Activated naive CD8-positive, alpha-beta T cell treated with anti-CD3 and anti-CD28 coated beads for 36 hours (primary cell): ENCODE measurements at regions not wholly inside any gene's neighbourhood (a gene's known extent, or its start where the extent isn't known, plus 50 kb on each side); places are given as distances from the start of the nearest gene placed in this dataset.
"Not testable (repeated sequence)": the region's sequence is repeated elsewhere in the genome, so short reads cannot be mapped to it uniquely, and the experiment has no call there.

Experiments
- DNase-seq: peaks from one replicate; pipeline ENCODE4 v3.0.0; 2021
- H3K27ac Mint-ChIP-seq: one replicate; pipeline ENCODE4 v1.8.0; 2022; ENCODE audit warnings: mild to moderate bottlenecking, moderate library complexity, mixed read lengths
- H3K27me3 Mint-ChIP-seq: one replicate; pipeline ENCODE4 v1.8.0; 2022; ENCODE audit warnings: mild to moderate bottlenecking, mixed read lengths
- H3K36me3 Mint-ChIP-seq: one replicate; pipeline ENCODE4 v1.8.0; 2021; ENCODE audit warnings: mild to moderate bottlenecking, mixed read lengths
- H3K4me1 Mint-ChIP-seq: one replicate; pipeline ENCODE4 v1.8.0; 2021; ENCODE audit warnings: mixed read lengths
- H3K4me3 Mint-ChIP-seq: one replicate; pipeline ENCODE4 v1.8.0; 2022; ENCODE audit warnings: mild to moderate bottlenecking, moderate library complexity, mixed read lengths
- H3K9me3 Mint-ChIP-seq: one replicate; pipeline ENCODE4 v1.8.0; 2022; ENCODE audit warnings: mixed read lengths

- no peak overlapping the region for H3K27ac Mint-ChIP-seq
- no peak for DNase-seq
- H3K27me3 Mint-ChIP-seq: no peaks in the 10 kb centered on the region
- H3K4me1 Mint-ChIP-seq: no peaks in the 10 kb centered on the region
- H3K4me3 Mint-ChIP-seq: no peak overlapping the region
- H3K36me3 Mint-ChIP-seq: no peaks in the 10 kb centered on the region
- peaks cover under 1% of the 10 kb centered on the region for H3K9me3 Mint-ChIP-seq
Observed at GRCh38 chr11:87517351-87517750, 479.6 kb downstream of the TMEM135 start.

GRCh38 chr11:87507722-87508121 lies 470.0 kb downstream of the TMEM135 start:
- H3K27me3 Mint-ChIP-seq, H3K36me3 Mint-ChIP-seq, H3K27ac Mint-ChIP-seq, DNase-seq, H3K4me1 Mint-ChIP-seq, H3K4me3 Mint-ChIP-seq, H3K9me3 Mint-ChIP-seq: not testable (repeated sequence)

GRCh38 chr11:87506946-87507345 lies 469.2 kb downstream of the TMEM135 start:
- H3K36me3 Mint-ChIP-seq, H3K4me1 Mint-ChIP-seq, H3K9me3 Mint-ChIP-seq, H3K27ac Mint-ChIP-seq, H3K27me3 Mint-ChIP-seq, DNase-seq, H3K4me3 Mint-ChIP-seq: not testable (repeated sequence)

GRCh38 chr11:87501388-87501787 lies 463.7 kb downstream of the TMEM135 start:
- peaks cover 6% of the 10 kb centered on the region for H3K9me3 Mint-ChIP-seq
- no peak overlapping the region for H3K4me3 Mint-ChIP-seq
- no peaks in the 10 kb centered on the region for H3K27me3 Mint-ChIP-seq
- no peaks in the 10 kb centered on the region for H3K4me1 Mint-ChIP-seq
- H3K27ac Mint-ChIP-seq: no peak overlapping the region
- no peak for DNase-seq
- H3K36me3 Mint-ChIP-seq: no peaks in the 10 kb centered on the region

GRCh38 chr11:87494936-87495335 lies 457.2 kb downstream of the TMEM135 start:
- H3K4me1 Mint-ChIP-seq, H3K36me3 Mint-ChIP-seq, DNase-seq, H3K27me3 Mint-ChIP-seq, H3K4me3 Mint-ChIP-seq, H3K27ac Mint-ChIP-seq, H3K9me3 Mint-ChIP-seq: not testable (repeated sequence)

- H3K4me3 Mint-ChIP-seq, H3K27me3 Mint-ChIP-seq, H3K27ac Mint-ChIP-seq, H3K36me3 Mint-ChIP-seq, H3K4me1 Mint-ChIP-seq, DNase-seq, H3K9me3 Mint-ChIP-seq: not testable (repeated sequence)
Observed at GRCh38 chr11:87494026-87494425, 456.3 kb downstream of the TMEM135 start.

GRCh38 chr11:87493516-87493915 lies 455.8 kb downstream of the TMEM135 start:
- H3K27ac Mint-ChIP-seq: no peak overlapping the region
- H3K36me3 Mint-ChIP-seq: no peaks in the 10 kb centered on the region
- H3K4me1 Mint-ChIP-seq: no peaks in the 10 kb centered on the region
- no peaks in the 10 kb centered on the region for H3K9me3 Mint-ChIP-seq
- no peaks in the 10 kb centered on the region for H3K27me3 Mint-ChIP-seq
- DNase-seq: no peak
- no peak overlapping the region for H3K4me3 Mint-ChIP-seq

GRCh38 chr11:87491381-87491780 lies 453.6 kb downstream of the TMEM135 start:
- no peaks in the 10 kb centered on the region for H3K9me3 Mint-ChIP-seq
- no peaks in the 10 kb centered on the region for H3K36me3 Mint-ChIP-seq
- no peak for DNase-seq
- H3K4me3 Mint-ChIP-seq: no peak overlapping the region
- no peaks in the 10 kb centered on the region for H3K4me1 Mint-ChIP-seq
- H3K27me3 Mint-ChIP-seq: no peaks in the 10 kb centered on the region
- no peak overlapping the region for H3K27ac Mint-ChIP-seq

GRCh38 chr11:87490671-87491070 lies 452.9 kb downstream of the TMEM135 start:
- H3K36me3 Mint-ChIP-seq: no peaks in the 10 kb centered on the region
- H3K4me3 Mint-ChIP-seq: no peak overlapping the region
- H3K27ac Mint-ChIP-seq: no peak overlapping the region
- no peaks in the 10 kb centered on the region for H3K4me1 Mint-ChIP-seq
- no peaks in the 10 kb centered on the region for H3K9me3 Mint-ChIP-seq
- H3K27me3 Mint-ChIP-seq: no peaks in the 10 kb centered on the region
- DNase-seq: no peak

- Mint-ChIP-seq H3K36me3 (no peaks in the 10 kb centered on the region), H3K4me1 (no peaks in the 10 kb centered on the region), H3K27me3 (no peaks in the 10 kb centered on the region), H3K4me3 (no peak overlapping the region), H3K27ac (no peak overlapping the region), H3K9me3 (no peaks in the 10 kb centered on the region)
- no peak for DNase-seq
Observed at GRCh38 chr11:87484566-87484965, 446.8 kb downstream of the TMEM135 start.

- H3K4me3 Mint-ChIP-seq: no peak overlapping the region
- no peak overlapping the region for H3K27ac Mint-ChIP-seq
- H3K4me1 Mint-ChIP-seq: no peaks in the 10 kb centered on the region
- H3K9me3 Mint-ChIP-seq: peaks cover 6% of the 10 kb centered on the region
- no peak for DNase-seq
- peaks cover 3% of the 10 kb centered on the region for H3K27me3 Mint-ChIP-seq
- no peaks in the 10 kb centered on the region for H3K36me3 Mint-ChIP-seq
Observed at GRCh38 chr11:87477321-87477720, 439.6 kb downstream of the TMEM135 start.

GRCh38 chr11:87473174-87473573 lies 435.4 kb downstream of the TMEM135 start:
- no peaks in the 10 kb centered on the region for H3K27me3 Mint-ChIP-seq
- DNase-seq: no peak
- H3K36me3 Mint-ChIP-seq: no peaks in the 10 kb centered on the region
- H3K4me1 Mint-ChIP-seq: no peaks in the 10 kb centered on the region
- H3K27ac Mint-ChIP-seq: no peak overlapping the region
- no peak overlapping the region for H3K4me3 Mint-ChIP-seq
- H3K9me3 Mint-ChIP-seq: no peaks in the 10 kb centered on the region

GRCh38 chr11:87466223-87466622 lies 428.5 kb downstream of the TMEM135 start:
- DNase-seq: no peak
- Mint-ChIP-seq H3K27ac (no peak overlapping the region), H3K36me3 (no peaks in the 10 kb centered on the region), H3K27me3 (peaks cover 8% of the 10 kb centered on the region), H3K4me3 (no peak overlapping the region), H3K4me1 (no peaks in the 10 kb centered on the region), H3K9me3 (no peaks in the 10 kb centered on the region)

GRCh38 chr11:87465716-87466115 lies 428.0 kb downstream of the TMEM135 start:
- Mint-ChIP-seq H3K27me3 (peaks cover 8% of the 10 kb centered on the region), H3K27ac (no peak overlapping the region), H3K4me3 (no peak overlapping the region), H3K4me1 (no peaks in the 10 kb centered on the region), H3K9me3 (no peaks in the 10 kb centered on the region), H3K36me3 (no peaks in the 10 kb centered on the region)
- no peak for DNase-seq

- no peaks in the 10 kb centered on the region for H3K36me3 Mint-ChIP-seq
- no peak for DNase-seq
- H3K27me3 Mint-ChIP-seq: peaks cover 8% of the 10 kb centered on the region
- no peak overlapping the region for H3K27ac Mint-ChIP-seq
- H3K4me3 Mint-ChIP-seq: no peak overlapping the region
- H3K4me1 Mint-ChIP-seq: no peaks in the 10 kb centered on the region
- no peaks in the 10 kb centered on the region for H3K9me3 Mint-ChIP-seq
Observed at GRCh38 chr11:87463486-87464102, 425.9 kb downstream of the TMEM135 start.

GRCh38 chr11:87462171-87462570 lies 424.4 kb downstream of the TMEM135 start:
- H3K27ac Mint-ChIP-seq: no peak overlapping the region
- peaks cover 8% of the 10 kb centered on the region for H3K27me3 Mint-ChIP-seq
- no peak overlapping the region for H3K4me3 Mint-ChIP-seq
- H3K9me3 Mint-ChIP-seq: peaks cover 4% of the 10 kb centered on the region
- H3K36me3 Mint-ChIP-seq: no peaks in the 10 kb centered on the region
- no peak for DNase-seq
- no peaks in the 10 kb centered on the region for H3K4me1 Mint-ChIP-seq
